ENCODE measurements at regions not wholly inside any gene's neighbourhood (a gene's known extent, or its start where the extent isn't known, plus 50 kb on each side); places are given as distances from the start of the nearest gene placed in this dataset.
A peak's percentile ranks its signal among the peaks of the same experiment; 100 is the strongest.
"Not testable (repeated sequence)": the region's sequence is repeated elsewhere in the genome, so short reads cannot be mapped to it uniquely, and the experiment has no call there.

GRCh38 chr15:34495707-34496106 is 58.1 kb upstream of the GOLGA8A start:
- not testable (repeated sequence) for H3K36me3 ChIP-seq (ENCODE audit: control insufficient read depth, insufficient read depth, low read length); H3K4me3 ChIP-seq (ENCODE audit: low read depth, low read length); H3K9me3 ChIP-seq (ENCODE audit: control insufficient read depth, insufficient read depth, low read depth, low read length); H3K4me1 ChIP-seq (ENCODE audit: control insufficient read depth, insufficient read depth, low read length); H3K9ac ChIP-seq (ENCODE audit: low read length); H3K27ac ChIP-seq (ENCODE audit: low read depth, low read length)
- H3K27me3 ChIP-seq (ENCODE audit: control insufficient read depth, insufficient read depth, low read length): peaks cover 97% of the 10 kb centered on the region

DNA sequence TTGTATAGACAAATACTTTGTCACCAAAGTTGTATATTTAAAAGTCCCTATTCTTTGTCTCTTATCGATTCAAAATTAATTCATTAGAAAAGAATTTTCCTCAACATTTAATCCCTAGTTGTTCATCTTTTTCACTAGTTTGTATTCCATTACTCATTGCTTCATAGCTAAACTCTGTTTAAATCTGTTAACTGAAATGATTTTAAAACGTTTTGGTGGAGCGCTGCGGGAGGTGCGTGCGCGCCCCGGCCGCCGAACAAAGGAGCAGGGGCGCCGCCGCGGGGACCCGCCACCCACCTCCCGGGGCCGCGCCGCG is 56.4 kb upstream of the GOLGA8A start:
- no peak overlapping the region for H3K9ac ChIP-seq (ENCODE audit: low read length)
- H3K4me1 ChIP-seq (ENCODE audit: control insufficient read depth, insufficient read depth, low read length): peaks cover 6% of the 10 kb centered on the region; the same call in 1 of the 2 replicates
- H3K27me3 ChIP-seq (ENCODE audit: control insufficient read depth, insufficient read depth, low read length): peaks cover 91% of the 10 kb centered on the region
- H3K36me3 ChIP-seq (ENCODE audit: control insufficient read depth, insufficient read depth, low read length): no peaks in the 10 kb centered on the region
- H3K9me3 ChIP-seq (ENCODE audit: control insufficient read depth, insufficient read depth, low read depth, low read length): peaks cover 4% of the 10 kb centered on the region; the same call in 1 of the 2 replicates
- H3K4me3 ChIP-seq (ENCODE audit: low read depth, low read length): peak overlapping the region; percentile 63
- H3K27ac ChIP-seq (ENCODE audit: low read depth, low read length): no peak overlapping the region

- Histone ChIP-seq H3K27ac (ENCODE audit: low read depth, low read length) (no peak overlapping the region), H3K9me3 (ENCODE audit: control insufficient read depth, insufficient read depth, low read depth, low read length) (peaks cover 4% of the 10 kb centered on the region; the same call in 1 of the 2 replicates), H3K36me3 (ENCODE audit: control insufficient read depth, insufficient read depth, low read length) (no peaks in the 10 kb centered on the region), H3K4me1 (ENCODE audit: control insufficient read depth, insufficient read depth, low read length) (peaks cover 6% of the 10 kb centered on the region; the same call in 1 of the 2 replicates), H3K4me3 (ENCODE audit: low read depth, low read length) (no peak overlapping the region), H3K27me3 (ENCODE audit: control insufficient read depth, insufficient read depth, low read length) (peaks cover 83% of the 10 kb centered on the region), H3K9ac (ENCODE audit: low read length) (no peak overlapping the region)
Measured at GRCh38 chr15:34493001-34493400, 55.4 kb upstream of the GOLGA8A start.

DNA sequence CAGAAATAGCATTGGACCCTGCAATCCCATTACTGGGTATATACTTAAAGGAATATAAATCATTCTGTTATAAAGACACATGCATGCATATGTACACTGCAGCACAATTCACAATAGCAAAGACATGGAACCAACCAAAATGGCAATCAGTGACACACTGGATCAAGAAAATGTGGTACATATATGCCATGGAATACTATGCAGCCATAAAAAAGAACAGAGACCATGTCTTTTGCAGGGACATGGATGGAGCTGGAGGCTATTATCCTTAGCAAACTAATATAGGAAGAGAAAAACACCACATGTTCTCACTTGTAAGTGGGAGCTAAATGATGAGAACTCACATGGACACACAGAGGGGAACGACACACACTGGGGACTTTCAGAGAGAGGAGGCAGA is 53.9 kb upstream of the GOLGA8A start:
- H3K36me3 ChIP-seq (ENCODE audit: control insufficient read depth, insufficient read depth, low read length); H3K27ac ChIP-seq (ENCODE audit: low read depth, low read length); H3K4me1 ChIP-seq (ENCODE audit: control insufficient read depth, insufficient read depth, low read length); H3K4me3 ChIP-seq (ENCODE audit: low read depth, low read length); H3K9ac ChIP-seq (ENCODE audit: low read length); H3K9me3 ChIP-seq (ENCODE audit: control insufficient read depth, insufficient read depth, low read depth, low read length): not testable (repeated sequence)
- H3K27me3 ChIP-seq (ENCODE audit: control insufficient read depth, insufficient read depth, low read length): peaks cover 69% of the 10 kb centered on the region

DNA sequence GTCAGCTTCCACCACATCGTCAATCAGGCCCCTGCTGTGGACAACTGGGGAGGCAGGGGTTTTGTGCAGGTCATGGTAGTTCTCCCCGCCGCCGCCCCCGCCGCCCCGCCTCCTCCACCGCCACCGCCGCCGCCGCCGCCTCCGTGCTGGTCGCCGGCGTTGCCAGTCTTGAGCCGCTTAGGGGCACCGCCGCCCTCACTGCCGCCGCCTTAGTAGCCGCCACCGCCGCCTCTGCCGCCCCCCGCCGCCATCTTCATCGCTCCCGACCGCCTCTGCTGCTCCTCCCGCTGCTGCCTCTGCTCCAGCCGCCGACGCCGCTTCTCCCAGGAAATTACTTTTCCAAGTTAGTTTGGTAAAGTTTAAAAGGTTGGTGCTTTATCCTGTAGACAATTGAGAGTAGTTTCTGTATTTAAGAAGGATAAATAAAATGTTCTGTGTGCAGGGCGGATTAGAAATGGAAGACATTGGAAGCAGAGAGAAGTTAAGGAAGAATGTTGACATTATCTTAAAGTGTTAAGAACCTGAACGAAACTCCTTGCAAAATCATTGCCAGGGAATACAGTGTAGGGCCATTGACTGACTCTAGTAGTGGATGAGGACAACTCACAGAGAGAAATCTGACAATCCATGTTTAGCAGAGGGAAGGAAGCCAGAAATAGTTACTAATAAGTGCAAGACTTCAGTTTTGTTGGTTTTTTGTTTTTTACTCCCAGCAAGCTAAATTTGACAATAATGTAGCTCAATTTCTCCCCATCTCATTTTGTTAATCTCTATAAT is 53.0 kb upstream of the GOLGA8A start:
- H3K9me3 ChIP-seq (ENCODE audit: control insufficient read depth, insufficient read depth, low read depth, low read length): peaks cover 4% of the 10 kb centered on the region; the same call in 1 of the 2 replicates
- no peaks in the 10 kb centered on the region for H3K36me3 ChIP-seq (ENCODE audit: control insufficient read depth, insufficient read depth, low read length)
- peaks cover 6% of the 10 kb centered on the region; the same call in 1 of the 2 replicates for H3K4me1 ChIP-seq (ENCODE audit: control insufficient read depth, insufficient read depth, low read length)
- H3K4me3 ChIP-seq (ENCODE audit: low read depth, low read length): peak overlapping the region; percentile 52
- H3K27me3 ChIP-seq (ENCODE audit: control insufficient read depth, insufficient read depth, low read length): peaks cover 60% of the 10 kb centered on the region
- H3K9ac ChIP-seq (ENCODE audit: low read length): peak overlapping the region; percentile 34
- no peak overlapping the region for H3K27ac ChIP-seq (ENCODE audit: low read depth, low read length)

DNA sequence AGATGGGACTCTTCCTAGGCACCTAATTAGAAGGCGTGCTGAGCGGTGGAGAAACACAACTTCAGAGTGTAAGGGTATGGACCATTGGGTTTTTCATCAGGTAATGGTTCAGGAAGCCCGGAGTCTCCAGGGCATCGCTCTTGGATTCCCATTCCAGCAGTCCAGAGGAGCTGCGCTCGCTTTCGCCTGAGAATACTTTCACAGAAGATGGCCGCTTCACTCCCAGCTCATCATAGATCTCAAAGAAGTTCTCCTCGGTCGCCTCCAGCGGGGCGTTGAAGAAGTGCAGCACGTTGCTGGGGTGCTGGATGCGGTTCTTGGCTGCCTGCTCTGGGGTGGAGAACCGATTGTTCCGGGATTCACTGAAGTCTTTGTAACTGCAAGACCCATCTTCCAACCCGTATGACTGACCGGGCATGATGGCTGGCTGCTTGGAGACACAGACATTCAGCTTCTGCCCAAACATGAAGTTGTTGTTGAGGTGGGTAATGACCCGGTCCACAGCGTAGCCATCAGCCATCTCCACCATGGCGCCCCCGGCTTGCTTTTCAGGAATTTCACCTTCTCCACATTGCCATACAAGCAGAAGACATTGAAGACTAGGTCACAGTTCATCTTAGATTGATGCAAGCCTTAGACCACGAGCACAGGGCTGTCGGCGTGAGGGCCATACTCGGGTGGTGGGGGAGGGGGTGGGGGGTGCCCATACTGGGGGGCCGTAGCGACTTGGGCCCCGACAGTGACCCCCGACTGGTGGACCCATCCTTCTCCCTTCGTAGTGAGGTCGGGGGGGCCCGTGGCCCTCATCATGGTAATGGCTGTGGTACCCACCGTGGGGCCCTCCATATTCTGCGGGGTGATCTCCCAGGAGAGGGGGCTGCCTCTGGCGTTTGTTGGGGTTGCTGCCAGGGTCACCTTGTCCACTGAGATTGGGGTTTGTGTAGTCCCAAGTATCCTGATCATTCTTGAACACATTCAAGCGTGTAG is 51.7 kb upstream of the GOLGA8A start:
- H3K4me3 ChIP-seq (ENCODE audit: low read depth, low read length); H3K9ac ChIP-seq (ENCODE audit: low read length); H3K36me3 ChIP-seq (ENCODE audit: control insufficient read depth, insufficient read depth, low read length); H3K4me1 ChIP-seq (ENCODE audit: control insufficient read depth, insufficient read depth, low read length); H3K27ac ChIP-seq (ENCODE audit: low read depth, low read length); H3K9me3 ChIP-seq (ENCODE audit: control insufficient read depth, insufficient read depth, low read depth, low read length): not testable (repeated sequence)
- H3K27me3 ChIP-seq (ENCODE audit: control insufficient read depth, insufficient read depth, low read length): peaks cover 46% of the 10 kb centered on the region

Measured in HUES6 (cell line).